Prostate gland (tissue), 2 donors: ENCODE measurements at regions not wholly inside any gene's neighbourhood (a gene's known extent, or its start where the extent isn't known, plus 50 kb on each side); places are given as distances from the start of the nearest gene placed in this dataset.

ENCODE experiments used
- CTCF ChIP-seq, 4 experiments: fragments of 200-600 bp in 2 of 4; fragments of 450-650 bp in 2 of 4; sonication (generic) in 2 of 4; IDR thresholded peaks; 1 replicate in 3 of 4; 2 replicates in 1 of 4; pipeline ENCODE4 v1.5.1; 2016 to 2019; ENCODE audit warnings: antibody characterized with exemption in 4 of 4, mild to moderate bottlenecking in 2 of 4, moderate library complexity in 2 of 4
- POLR2A ChIP-seq: fragments of 450-650 bp; IDR thresholded peaks from one replicate; pipeline ENCODE4 v1.6.1; 2016; ENCODE audit warnings: antibody characterized with exemption, mild to moderate bottlenecking
- POLR2AphosphoS5 ChIP-seq: sonication (generic); formaldehyde crosslinking; IDR thresholded peaks from one replicate; pipeline ENCODE4 v1.6.1; 2017; ENCODE audit warnings: antibody characterized with exemption

- TF ChIP-seq CTCF (IDR thresholded peaks at IDR 0.05) (no peak), POLR2AphosphoS5 (no peak), POLR2A (no peak)
These were observed 178.4 kb upstream of the NWD2 start for GRCh38 chr4:37066159-37066558.
